ENCODE measurements at regions not wholly inside any gene's neighbourhood (a gene's known extent, or its start where the extent isn't known, plus 50 kb on each side); places are given as distances from the start of the nearest gene placed in this dataset.
"Not testable (repeated sequence)": the region's sequence is repeated elsewhere in the genome, so short reads cannot be mapped to it uniquely, and the experiment has no call there.

DNA sequence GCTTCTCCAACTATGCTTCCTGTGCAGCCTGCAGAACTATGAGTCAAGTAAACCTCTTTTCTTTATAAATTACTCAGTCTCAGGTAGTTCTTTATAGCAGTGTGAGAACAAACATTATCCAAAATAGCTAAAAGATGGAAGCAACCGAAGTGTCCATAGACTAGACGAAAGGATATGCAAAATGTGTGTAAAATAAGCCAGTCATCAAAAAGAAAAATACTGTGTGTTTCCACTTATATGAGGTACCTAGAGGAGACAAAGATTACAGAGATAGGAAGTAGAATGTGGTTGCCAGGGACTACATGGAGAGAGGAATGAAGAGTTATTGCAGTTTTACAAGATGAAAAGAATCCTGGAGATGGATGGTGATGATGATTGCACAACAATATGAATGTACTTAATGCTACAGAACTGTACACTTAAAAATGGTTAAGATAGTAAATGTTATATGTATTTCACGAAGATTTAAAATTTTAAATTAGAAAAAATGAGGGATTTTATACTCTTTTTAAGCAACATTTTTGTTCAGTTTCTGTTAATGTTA, 99.3 kb upstream of the FN1 start:
- DNase-seq (ENCODE audit: low spot score) = no peak

DNA sequence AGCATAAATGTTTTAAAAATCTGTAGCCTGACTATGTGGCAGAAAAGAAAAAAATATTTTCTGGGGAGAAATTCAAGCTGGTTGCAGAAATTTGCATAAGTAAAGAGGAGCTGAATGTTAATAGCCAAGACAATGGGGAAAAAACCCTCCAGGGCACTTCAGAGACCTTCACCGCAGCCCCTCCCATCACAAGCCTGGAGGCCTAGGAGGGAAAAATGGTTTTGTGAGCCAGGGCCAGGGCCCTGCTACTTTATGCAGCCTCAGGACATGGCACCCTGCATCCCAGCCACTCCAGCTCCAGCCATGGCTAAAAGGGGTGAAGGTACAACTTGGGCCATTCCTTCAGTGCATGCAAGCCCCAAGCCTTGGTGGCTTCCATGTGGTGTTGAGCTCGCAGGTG, 97.8 kb upstream of the FN1 start:
- DNase-seq (ENCODE audit: low spot score) = not testable (repeated sequence)

DNA sequence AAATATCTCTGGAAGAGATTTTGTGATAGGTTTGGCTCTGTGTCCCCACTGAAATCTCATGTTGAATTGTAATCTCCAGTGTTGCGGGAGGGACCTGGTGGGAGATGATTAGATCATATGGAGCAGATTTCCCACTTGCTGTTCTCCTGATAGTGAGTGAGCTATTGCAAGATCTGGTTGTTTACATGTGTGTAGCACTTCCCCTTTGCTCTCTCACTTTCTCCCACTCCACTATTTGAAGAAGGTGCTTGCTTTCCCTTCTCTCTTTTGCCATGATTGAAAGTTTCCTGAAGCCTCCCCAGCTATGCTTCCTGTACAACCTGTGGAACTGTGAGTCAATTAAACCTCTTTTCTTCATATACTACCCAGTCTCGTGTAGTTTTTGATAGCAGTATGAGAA, 97.0 kb upstream of the FN1 start:
- DNase-seq (ENCODE audit: low spot score) = no peak

DNA sequence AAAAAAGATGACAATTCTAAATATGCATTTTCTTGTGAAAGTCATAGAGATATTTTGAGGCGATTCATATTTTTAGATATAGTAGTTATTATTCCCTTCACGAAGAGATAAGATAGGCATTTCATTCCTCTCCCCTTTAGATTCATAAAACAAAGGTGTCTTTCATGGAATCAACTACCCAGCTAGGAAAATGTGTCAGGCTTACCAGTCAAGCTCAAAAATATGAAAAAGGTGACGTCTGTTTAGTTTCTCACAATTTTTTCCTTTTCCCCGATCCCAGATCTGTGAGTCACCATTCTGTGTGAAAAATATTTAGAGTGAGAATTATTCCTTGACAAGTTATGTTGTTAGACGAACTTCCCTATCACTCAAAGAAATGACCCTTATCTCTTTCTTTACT, 95.4 kb upstream of the FN1 start:
- DNase-seq (ENCODE audit: low spot score) = no peak

DNA sequence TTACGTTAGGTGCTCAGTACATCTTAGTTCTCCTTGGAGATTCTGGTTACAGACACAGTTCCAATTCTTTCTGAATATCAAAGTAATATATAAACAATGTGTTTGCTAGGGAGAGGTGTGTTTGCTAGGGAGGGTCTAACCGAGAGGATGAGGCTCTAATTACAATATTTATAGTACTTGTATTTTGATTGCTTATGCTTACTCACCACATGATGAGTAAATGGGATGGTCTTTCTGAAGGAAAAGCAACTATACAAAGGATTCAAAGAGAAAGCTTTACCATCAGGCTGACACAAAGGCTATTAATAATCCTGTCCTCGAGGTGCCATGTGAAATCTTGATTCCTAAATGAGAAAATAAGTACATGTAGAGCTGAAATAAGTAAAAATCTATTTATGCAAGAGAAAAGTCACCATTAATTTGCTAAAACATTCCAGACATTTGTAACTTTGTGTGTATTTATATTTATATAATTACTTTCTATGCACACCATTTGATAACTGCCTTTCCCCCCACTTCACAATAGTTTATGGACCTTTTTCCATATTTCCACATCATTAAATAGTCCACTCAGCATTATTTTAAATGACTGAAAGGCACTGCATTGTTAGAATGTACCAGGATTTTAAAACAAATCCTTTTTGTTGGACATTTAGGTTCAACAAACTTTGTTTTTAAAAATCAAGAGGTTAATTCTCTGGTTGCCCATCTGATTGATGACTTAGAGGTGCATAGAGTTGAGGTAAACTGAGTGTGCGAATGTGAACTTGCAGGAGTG, 94.5 kb upstream of the FN1 start:
- no peak for DNase-seq (ENCODE audit: low spot score)

DNA sequence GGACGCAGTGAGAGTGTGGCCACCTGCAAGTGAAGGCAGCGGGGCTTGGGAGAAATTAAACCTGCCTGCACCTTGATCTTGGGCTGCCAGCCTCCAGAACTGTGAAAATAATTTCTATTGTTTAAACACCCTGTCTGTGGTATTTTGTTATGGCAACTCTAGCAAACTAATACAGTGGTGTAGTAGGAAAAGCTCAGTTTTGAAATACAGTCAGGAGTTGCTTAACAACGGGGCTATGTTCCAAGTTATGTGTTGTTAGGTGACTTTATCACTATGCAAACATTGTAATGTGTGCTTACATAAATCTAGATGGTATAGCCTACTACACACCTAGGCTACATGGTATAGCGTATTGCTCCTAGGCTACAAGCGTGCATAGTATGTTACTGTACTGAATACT, 93.4 kb upstream of the FN1 start:
- no peak for DNase-seq (ENCODE audit: low spot score)

DNA sequence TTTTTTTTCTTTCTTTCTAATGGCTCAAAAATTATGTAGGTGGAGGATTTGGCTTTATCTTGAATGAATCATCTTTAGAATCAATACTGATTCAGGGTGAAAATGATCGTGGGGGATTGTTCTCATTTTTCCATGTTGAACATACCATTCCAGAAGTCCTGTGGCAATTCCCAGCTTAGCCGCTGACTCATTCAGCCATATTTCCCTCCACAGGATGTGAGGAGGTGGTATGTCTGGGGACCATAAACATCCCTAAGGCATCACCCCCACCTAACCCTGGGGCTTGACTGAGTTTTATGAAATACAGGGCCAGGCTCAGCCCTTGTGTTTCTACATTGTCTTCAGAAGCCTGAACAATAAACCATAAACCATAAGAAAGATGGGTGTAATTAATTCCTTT, 92.7 kb upstream of the FN1 start:
- no peak for DNase-seq (ENCODE audit: low spot score)

DNA sequence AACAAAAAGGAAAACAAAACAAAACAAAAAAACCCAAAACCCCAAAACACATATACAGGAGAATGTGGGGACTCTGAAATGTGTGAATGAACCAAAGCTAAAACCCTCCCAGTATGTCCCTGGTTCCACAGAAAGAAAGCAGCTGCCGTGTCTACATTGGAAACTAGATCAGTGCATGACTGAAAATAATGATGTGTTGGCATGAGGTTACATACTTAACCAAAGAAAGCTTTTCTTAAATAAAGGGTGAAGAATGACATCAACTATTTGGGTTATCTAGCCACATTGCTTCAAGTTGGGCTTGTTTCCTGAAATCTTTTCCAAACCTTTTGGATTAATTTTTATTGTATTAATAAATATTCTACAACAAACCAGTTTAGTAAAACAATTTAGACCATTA, 91.9 kb upstream of the FN1 start:
- no peak for DNase-seq (ENCODE audit: low spot score)

DNA sequence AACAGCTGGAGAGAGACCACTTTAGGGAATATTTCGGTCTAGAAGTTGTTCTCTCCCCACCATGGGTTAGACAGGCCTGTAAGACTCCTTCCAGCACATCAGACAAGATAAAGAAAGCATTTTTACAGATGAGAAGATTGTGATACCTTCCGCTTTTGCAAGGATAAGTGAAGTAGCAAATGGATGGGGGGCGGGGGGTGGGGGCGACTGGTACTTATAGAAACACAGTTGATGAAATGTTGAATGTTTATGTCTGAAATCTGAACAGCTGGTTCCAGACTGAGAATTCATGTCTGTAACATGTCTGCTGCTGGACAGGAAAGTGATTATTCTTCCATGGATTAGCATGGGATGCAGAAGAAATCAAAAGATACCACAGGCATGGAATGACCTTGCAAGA, 90.5 kb upstream of the FN1 start:
- DNase-seq (ENCODE audit: low spot score) = no peak

DNA sequence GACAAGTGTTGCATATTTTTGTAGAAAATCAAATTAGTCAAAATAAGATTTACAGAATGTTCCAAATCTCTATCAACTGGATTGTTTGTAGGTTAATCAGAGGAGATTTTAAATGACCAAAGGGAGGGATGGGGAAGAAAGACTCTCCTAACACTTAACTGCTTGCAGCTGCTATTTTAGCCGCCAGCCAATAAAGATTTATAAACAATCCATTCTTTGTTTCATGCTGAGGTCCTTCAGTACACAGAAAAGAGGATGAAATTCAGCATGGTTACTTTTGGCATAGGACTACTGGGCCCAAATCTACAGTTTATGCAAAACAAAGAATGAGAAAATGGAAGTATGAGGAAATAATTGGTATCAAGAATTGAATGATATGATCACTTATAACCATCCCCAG, 86.4 kb upstream of the FN1 start:
- DNase-seq (ENCODE audit: low spot score) = no peak

DNA sequence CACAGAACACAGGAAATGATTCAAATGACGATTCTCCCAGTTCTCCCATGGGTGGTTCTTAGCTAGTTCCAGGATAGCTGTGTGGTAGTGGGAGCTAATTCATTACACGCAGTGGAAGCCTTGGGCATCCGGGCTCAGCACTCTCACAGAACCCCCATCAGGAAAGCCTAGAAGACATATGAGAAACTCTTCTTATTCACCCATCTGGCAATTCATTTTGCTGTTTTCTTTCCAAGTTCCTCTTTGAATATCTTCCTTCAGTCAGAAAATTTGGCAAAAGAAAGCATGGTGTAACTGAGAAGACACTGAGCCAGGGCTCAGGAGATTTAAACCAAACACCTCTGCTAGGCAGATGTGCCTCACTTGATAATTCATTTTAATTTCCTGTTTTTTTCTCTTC, 85.2 kb upstream of the FN1 start:
- DNase-seq (ENCODE audit: low spot score) = no peak

DNA sequence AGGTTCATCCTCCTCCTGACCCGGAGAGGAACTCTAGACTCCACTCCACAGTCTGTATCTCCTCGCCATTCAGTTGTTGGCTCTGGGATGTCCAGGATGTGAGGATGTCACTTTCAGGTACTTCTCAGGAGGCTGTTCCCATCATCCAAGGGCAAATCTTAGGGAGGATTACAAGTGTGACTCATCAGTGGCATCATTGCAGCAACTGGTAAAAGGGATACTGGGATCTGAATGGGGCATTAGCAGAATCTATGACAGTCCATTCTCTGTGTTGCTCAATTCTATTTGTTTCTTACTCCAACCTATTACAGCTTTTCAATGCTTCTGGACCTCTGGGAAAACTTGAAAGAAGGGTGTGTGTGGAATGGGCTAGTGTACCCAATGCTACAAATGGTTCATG, 81.5 kb upstream of the FN1 start:
- DNase-seq (ENCODE audit: low spot score) = no peak

DNA sequence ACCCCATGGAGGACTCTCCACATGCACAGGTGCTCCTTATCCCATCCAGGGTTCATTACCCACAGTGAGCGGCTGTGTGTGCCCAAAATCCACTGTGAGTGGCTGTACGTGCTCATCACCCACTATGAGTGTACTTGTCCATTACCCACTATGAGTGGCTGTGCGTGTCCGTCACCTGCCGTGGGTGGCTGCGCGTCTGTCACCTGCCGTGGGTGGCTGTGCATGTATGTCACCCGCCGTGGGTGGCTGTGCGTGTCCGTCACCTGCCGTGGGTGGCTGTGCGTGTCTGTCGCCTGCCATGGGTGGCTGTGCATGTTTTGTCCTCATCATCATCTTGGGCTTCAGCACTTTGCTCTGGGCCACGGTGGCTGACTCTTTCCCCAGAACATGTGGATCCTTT, 78.6 kb upstream of the FN1 start:
- DNase-seq (ENCODE audit: low spot score) = no peak

DNA sequence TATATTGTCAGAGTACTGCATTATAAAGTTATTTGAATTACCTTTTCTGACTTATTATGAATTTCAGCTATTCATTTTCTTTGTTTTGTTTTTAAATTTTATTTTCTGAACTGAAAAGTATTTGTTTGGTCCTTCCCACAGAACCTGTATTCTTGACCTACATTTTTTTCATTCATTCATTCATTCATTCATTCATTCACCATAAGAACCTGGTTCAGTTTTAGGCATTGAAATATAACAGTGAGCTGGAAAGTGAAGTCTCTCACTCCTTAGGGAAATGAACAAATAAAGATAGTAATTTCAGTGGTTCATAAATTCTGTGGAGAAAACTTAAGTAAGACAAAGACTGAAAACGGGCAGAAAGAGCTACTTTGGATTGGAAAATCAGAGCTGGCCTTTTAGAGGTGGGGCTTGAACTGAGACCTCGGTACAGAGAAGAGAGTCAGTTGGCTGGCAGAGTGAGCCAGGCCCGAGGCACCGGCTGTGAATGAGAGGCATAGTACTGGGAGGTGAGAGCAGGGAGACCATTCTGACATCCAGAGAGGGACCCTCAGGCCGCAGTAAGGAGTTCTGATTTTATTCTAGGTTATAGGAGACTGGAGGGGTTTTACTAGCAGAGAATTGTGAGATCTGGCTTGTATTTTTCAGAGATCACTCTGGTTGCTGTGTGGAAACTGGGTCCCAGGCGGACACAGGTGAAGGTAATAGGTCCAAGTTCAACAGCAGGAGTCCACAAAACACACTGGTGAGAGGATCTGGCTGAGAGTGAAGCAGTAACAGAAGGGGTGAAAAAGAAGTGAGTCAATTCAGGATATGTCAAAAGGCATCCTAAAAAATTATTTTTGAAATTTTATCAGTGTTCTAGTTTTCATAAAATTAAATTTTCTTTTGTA, 75.8 kb upstream of the FN1 start:
- DNase-seq (ENCODE audit: low spot score) = no peak

DNA sequence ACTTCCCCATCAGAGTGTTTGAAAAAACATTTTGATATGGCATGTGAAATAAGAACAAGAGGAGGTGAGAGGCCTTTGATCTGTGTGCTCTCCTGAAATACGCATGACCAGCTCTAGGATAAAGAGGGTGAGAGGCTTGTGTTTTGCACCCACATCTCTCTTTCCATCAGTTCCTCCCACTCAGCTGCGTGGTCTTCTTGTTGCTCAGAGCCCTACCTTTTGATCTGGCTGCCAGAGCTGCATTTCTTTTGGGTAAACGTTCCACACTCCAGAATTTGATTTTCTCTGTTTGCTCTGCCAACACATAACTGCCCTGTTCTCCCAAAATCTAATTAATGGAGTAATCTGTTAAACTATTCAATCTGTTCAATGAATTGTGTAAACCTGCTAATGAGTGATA, 72.0 kb upstream of the FN1 start:
- DNase-seq (ENCODE audit: low spot score) = no peak

DNA sequence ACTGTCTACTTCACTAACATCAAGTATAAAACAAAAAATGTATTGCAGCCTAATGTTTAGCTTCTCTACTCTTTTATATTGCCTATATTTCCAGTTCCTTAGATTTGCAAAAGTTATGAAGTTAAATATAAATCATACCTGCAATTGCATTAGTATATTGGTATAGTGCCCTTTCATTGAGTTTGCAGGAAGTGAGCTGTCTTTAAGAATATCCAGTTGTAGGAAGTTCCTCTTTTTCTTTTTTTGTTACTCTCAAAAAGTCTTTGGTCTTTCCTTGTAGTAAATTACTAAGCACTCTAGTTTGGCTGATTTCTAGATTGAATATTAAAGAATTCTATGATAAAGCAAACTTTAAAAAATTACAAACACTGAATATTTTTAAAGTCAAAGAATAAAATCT, 71.3 kb upstream of the FN1 start:
- no peak for DNase-seq (ENCODE audit: low spot score)

DNA sequence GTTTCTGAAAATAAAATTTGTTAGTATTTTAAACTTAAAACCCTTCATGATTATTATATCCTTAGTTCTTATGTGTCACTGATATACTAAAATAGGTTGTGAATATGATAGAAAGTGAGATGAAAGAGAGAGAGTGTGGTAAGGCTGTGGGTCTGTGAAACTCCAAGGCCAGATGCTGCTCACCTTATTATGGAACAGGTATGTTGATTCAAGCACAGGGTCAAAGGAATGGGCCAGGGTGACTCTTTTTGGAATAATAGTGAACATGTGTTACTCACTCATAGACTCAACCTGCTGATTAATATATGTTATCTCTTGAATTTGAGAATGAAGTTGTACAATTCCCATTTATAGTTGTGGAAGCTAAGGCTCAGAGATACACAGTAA, 70.7 kb upstream of the FN1 start:
- DNase-seq (ENCODE audit: low spot score) = no peak

DNA sequence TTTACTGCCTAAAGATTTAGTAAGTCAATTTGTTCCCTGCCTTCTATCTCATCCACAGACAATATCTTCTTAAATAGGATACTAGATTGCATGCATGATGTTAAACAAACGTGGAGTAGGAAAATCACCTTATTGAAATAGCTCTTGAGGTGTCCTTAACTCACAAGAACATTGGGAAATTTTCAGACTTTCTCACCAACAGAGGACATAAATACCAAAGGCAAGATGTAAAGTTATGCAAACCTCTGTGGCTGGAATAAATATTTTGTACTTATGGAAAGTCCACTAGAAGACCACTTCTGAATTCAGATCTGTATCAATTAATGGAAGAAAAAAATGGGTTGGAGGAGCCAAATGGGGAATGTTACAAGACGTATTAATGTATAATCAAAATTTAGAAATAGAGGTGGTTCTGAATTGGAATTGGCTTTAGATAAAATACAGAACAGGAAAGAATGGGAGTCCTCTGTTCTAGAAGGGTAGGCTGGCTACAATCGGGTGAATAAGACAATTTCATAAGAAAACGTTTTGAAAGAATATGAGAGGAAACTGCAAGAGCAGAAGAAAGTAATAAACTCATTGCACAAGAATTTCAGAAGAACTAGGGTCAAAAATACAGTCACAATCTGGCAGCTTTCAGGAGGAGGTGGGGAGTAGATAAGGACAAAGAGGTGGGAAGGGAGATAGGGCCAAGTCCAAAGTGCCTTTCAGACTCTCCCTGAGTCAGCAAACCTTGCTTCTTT, 69.3 kb upstream of the FN1 start:
- no peak for DNase-seq (ENCODE audit: low spot score)

DNA sequence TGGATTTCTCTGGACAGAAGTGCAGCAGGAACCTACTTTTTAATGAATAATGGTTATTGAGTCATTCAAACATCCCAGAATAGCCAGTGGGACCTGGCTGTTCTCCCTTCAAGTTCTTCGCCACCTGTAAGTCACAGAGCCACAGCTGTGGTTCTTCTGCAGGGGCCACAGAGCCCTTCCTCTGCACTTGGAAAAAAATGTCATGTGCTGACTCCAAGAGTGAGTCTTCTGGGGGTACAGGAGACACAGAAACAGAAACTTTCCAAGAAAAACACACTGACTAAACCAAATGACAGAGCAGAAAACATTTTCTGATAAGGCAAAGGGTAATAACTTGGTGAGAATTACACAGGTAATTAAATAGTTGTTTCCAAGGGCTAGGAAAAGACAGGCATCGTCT, 68.7 kb upstream of the FN1 start:
- DNase-seq (ENCODE audit: low spot score) = no peak

DNA sequence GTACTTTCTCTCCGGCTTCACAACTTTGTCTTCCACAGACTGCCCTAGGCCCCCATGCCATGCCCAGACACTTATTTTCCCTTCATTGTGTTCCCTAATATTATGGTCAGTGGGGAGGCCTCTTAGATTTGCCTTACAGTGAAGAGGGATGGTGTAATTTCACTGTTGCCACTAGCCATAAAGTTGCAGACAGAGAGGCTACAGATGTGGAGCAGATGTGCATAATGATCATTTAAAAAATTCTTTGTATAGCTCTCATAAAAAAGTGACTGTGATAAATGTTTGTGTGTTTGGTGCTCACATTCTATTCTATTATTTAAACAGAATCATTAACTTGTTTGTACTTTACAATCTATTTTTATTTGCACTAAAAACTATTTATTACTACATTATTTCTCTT, 67.5 kb upstream of the FN1 start:
- no peak for DNase-seq (ENCODE audit: low spot score)

DNA sequence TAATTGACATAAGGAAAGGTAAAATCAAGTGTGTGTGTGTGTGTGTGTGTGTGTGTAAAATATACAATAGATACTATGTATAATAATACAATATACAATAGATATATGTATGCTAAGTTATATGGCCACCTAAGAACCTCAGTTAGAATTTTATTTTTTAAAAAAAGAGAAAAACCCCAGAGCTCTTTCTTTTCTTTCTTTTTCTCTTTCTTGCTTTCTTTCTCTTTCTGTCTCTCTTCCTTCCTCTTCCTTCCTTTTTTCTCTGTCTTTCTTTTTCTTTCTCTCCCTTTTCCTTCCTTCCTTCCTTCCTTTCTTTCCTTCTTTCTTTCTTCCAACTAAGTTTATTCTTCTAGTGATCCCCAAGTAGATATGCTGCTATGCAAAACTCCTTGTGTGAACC, 64.6 kb upstream of the FN1 start:
- no peak for DNase-seq (ENCODE audit: low spot score)

DNA sequence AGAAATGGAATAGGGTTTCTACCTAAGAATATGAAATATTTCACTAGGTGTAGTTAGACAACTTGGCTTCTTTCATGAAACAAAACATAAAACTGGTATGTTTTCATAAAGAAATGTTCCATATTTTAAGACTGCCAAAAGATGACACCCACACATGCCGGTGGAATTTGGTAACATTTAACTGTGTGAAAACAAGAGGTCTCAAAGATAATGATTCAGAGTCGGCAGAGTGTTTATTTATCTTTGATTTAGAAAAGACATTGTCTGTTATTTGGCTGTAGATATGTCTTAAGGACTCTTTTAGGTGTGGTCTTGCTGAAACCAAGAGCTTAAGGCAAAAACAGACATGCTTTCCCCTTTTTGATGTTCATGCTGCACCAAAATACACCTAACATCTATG, 63.5 kb upstream of the FN1 start:
- no peak for DNase-seq (ENCODE audit: low spot score)

DNA sequence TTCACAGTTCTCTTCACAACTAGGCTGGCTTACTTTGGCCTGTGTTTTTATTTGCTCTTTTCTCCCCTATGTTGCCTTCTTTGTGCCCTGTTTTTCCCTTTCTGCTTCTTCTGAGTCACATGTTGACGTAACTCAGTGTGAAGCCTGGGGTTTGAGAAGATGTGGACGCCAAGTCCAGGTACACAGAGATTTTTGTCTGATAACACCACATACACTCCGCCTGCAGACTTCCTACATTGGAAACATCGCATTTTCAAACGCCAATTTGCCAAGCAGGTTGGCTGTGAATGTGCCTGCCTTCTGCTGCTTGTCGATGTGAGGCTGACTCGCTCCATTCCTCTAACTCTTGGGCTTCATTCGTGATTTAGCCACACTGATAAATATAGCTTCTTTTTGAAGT, 62.6 kb upstream of the FN1 start:
- no peak for DNase-seq (ENCODE audit: low spot score)
